Gastrocnemius medialis (tissue), 4 donors: ENCODE measurements at regions not wholly inside any gene's neighbourhood (a gene's known extent, or its start where the extent isn't known, plus 50 kb on each side); places are given as distances from the start of the nearest gene placed in this dataset.

Experiments
- ATAC-seq, 2 donors: fragments of 150-250 bp; one replicate each; pipeline ENCODE4 v1.9.1; 2016
- DNase-seq, 2 donors: peaks; one replicate each; pipeline ENCODE4 v3.0.0-alpha.2; 2019
- H3K27ac ChIP-seq, 4 donors: fragments of 200-600 bp; sonication (generic); 1 replicate in 1 of 4; 2 replicates in 3 of 4; pipeline ENCODE4 v1.5.1; 2016 to 2018; ENCODE audit warnings: mild to moderate bottlenecking in 2 of 4, moderate library complexity in 1 of 4
- H3K27me3 ChIP-seq, 3 donors: fragments of 200-600 bp; sonication (generic) in 2 of 3; 1 replicate in 1 of 3; 2 replicates in 2 of 3; pipeline versions ENCODE4 v1.5.1 to v1.6.0; 2016 to 2019; ENCODE audit warnings: mild to moderate bottlenecking in 1 of 3, moderate library complexity in 1 of 3
- H3K36me3 ChIP-seq, 2 donors: fragments of 200-600 bp; sonication (generic) in 1 of 2; one replicate each; pipeline ENCODE4 v1.5.1; 2017 to 2018
- H3K4me1 ChIP-seq, 2 donors: fragments of 200-600 bp; sonication (generic) in 1 of 2; one replicate each; pipeline ENCODE4 v1.5.1; 2016 to 2017; ENCODE audit warnings: mild to moderate bottlenecking in 2 of 2
- H3K4me3 ChIP-seq, 4 donors: fragments of 200-600 bp; sonication (generic) in 3 of 4; 1 replicate in 1 of 4; 2 replicates in 3 of 4; pipeline ENCODE4 v1.5.1; 2016 to 2019; ENCODE audit warnings: mild to moderate bottlenecking in 2 of 4
- H3K9me3 ChIP-seq, 3 donors: fragments of 200-600 bp; sonication (generic) in 2 of 3; 1 replicate in 1 of 3; 2 replicates in 2 of 3; pipeline ENCODE4 v1.5.1; 2016 to 2019
- CTCF ChIP-seq, 5 experiments: fragments of 450-650 bp in 3 of 5; fragments of 200-600 bp in 2 of 5; sonication (generic) in 2 of 5; IDR thresholded peaks in 4 of 5; conservative IDR thresholded peaks in 1 of 5; 1 replicate in 4 of 5; 2 replicates in 1 of 5; pipeline ENCODE4 v1.5.1; 2016 to 2019; ENCODE audit warnings: antibody characterized with exemption in 5 of 5, mild to moderate bottlenecking in 3 of 5, moderate library complexity in 3 of 5
- POLR2A ChIP-seq, 2 donors: fragments of 450-650 bp; IDR thresholded peaks; one replicate each; pipeline ENCODE4 v1.6.1; 2017; ENCODE audit warnings: antibody characterized with exemption in 2 of 2, mild to moderate bottlenecking in 2 of 2, moderate library complexity in 2 of 2
- in situ Hi-C, 4 donors: fragments of 200-750 bp; cut with MboI; loops; one replicate each; pipeline versions ENCODE4 v1.15.0 to v1.8.0; 2017; ENCODE audit warnings: low sequenced_read_pairs in 4 of 4
- intact Hi-C: fragments of 100-400 bp; cut with DNase I; formaldehyde crosslinking; loops from one replicate; pipeline ENCODE4 v1.15.1; 2023; ENCODE audit warnings: low total_unique reads

- intact Hi-C loops, result no loop called here
- ATAC-seq, result no peak
Observed at GRCh38 chr16:76729525-76729924, 452.3 kb downstream of the CNTNAP4 start.

DNA sequence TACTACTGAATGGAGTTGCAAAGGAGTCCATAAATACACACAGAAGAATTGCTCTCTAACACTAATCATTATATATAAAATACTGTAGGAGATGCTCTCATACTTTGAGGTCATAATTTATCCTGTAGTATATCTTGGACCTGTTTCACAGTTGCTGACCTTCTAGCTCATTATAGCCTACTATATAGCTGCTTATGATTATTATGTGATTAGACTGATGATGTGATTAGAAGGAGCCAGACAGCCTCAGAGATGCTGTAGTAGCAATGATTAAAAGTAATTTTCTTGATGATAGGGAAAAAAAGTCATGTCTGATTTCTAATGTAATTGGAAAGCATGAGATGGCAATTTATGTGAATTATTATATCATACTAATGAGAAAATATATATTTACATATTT, 455.7 kb downstream of the CNTNAP4 start:
- ATAC-seq, result no peak
- intact Hi-C loops, result no loop called here
- no peaks in the 10 kb centered on the region for H3K4me1 ChIP-seq

More at GRCh38 chr16:76729525-76729924, 452.3 kb downstream of the CNTNAP4 start:
- Histone ChIP-seq H3K36me3 (no peaks in the 10 kb centered on the region), H3K4me1 (no peaks in the 10 kb centered on the region), H3K27me3 (no peaks in the 10 kb centered on the region), H3K9me3 (no peaks in the 10 kb centered on the region), H3K4me3 (no peak overlapping the region), H3K27ac (no peak overlapping the region)
- TF ChIP-seq POLR2A (IDR thresholded peaks at IDR 0.05) (no peak), CTCF (IDR thresholded peaks at IDR 0.05 in 4 of 5, conservative IDR thresholded peaks at IDR 0.05 in 1 of 5) (no peak)
- no peak for DNase-seq
- in situ Hi-C loops, result no loop called here

DNA sequence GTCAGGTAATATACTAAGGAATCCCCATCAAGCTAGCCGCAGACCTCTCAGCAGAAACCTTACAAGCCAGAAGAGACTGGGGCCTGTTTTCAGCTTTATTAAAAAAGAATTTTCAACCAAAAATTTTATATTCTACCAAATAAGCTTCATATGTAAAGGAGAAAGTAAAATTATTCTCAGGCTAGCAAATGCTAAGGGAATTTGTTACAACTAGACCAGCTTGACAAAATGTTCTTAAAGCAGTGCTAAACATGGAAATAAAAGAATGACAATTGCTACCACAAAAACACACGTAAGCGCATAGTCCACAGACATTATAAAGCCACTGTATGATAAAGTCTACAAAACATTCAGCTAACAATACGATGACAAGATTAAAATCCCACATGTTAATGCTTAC, 449.4 kb upstream of the MON1B start:
- Histone ChIP-seq H3K27me3 (no peaks in the 10 kb centered on the region), H3K36me3 (no peaks in the 10 kb centered on the region), H3K4me1 (no peaks in the 10 kb centered on the region), H3K27ac (no peak overlapping the region), H3K9me3 (no peaks in the 10 kb centered on the region), H3K4me3 (no peak overlapping the region)
- in situ Hi-C loops (no loop called here), intact Hi-C loops (no loop called here)
- TF ChIP-seq POLR2A (IDR thresholded peaks at IDR 0.05) (no peak), CTCF (IDR thresholded peaks at IDR 0.05 in 4 of 5, conservative IDR thresholded peaks at IDR 0.05 in 1 of 5) (no peak)
- no peak for DNase-seq
- ATAC-seq, result no peak

More for the DNA sequence above, 455.7 kb downstream of the CNTNAP4 start:
- DNase-seq, result no peak
- Histone ChIP-seq H3K9me3 (no peaks in the 10 kb centered on the region), H3K27ac (no peak overlapping the region), H3K36me3 (no peaks in the 10 kb centered on the region), H3K27me3 (no peaks in the 10 kb centered on the region), H3K4me3 (no peak overlapping the region)
- TF ChIP-seq CTCF (IDR thresholded peaks at IDR 0.05 in 4 of 5, conservative IDR thresholded peaks at IDR 0.05 in 1 of 5) (no peak), POLR2A (IDR thresholded peaks at IDR 0.05) (no peak)
- in situ Hi-C loops, result no loop called here

DNA sequence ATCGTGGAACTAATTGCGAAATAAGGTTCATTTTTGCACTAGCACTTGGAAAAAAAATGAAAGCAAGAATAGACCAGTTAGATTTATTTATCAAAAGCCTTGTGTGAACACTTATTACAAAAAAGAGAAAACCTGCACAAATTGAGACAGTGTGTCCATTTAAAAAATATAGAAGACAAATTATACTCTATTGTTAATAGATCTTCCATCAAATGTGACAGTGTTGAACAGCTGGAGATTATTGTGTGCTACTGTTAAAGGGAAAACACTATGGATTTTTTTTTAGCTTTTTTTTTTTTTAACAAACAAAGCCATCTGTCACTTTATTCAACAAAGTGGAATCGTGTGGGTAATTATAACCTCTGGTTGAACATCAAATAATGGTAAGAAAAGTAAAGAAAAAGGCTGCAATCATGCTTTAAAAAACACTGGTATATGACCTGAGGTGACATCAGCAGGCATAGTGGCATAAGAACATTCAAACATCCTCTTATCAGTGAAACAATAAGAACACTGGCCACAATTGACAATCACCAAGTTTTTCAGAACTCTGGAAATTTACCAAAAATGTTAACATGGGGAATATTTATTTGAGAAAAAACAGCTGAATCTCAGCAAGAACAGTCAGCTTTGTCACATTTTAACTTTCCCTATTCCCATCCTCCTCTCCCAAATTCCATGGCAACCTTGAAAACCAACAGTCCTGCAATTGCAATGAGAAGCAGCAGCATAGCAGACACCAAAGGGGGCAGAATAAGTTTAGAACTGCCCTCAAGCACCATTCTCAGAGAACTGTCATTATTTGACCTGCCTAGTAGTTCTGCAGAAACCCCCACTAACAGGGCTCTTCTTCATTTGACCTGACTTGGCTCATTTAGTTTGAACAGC, 442.3 kb upstream of the MON1B start:
- in situ Hi-C loops, result no loop called here

More for the DNA sequence above, 442.3 kb upstream of the MON1B start:
- Histone ChIP-seq H3K36me3 (no peaks in the 10 kb centered on the region), H3K27me3 (no peaks in the 10 kb centered on the region), H3K4me3 (no peak overlapping the region), H3K9me3 (no peaks in the 10 kb centered on the region), H3K4me1 (no peaks in the 10 kb centered on the region), H3K27ac (no peak overlapping the region)
- TF ChIP-seq POLR2A (IDR thresholded peaks at IDR 0.05) (no peak), CTCF (IDR thresholded peaks at IDR 0.05 in 4 of 5, conservative IDR thresholded peaks at IDR 0.05 in 1 of 5) (no peak)
- ATAC-seq, result no peak
- intact Hi-C loops, result no loop called here
- DNase-seq, result no peak
